GM19372 (cell line): ENCODE measurements at regions not wholly inside any gene's neighbourhood (a gene's known extent, or its start where the extent isn't known, plus 50 kb on each side); places are given as distances from the start of the nearest gene placed in this dataset.

Experiments
- ATAC-seq: cut with Tn5 transposase; IDR thresholded peaks from one replicate; pipeline ENCODE4 v1.9.1; 2021; ENCODE audit warnings: mild to moderate bottlenecking, low read depth, moderate library complexity; ENCODE audit not compliant: unreplicated experiment

DNA sequence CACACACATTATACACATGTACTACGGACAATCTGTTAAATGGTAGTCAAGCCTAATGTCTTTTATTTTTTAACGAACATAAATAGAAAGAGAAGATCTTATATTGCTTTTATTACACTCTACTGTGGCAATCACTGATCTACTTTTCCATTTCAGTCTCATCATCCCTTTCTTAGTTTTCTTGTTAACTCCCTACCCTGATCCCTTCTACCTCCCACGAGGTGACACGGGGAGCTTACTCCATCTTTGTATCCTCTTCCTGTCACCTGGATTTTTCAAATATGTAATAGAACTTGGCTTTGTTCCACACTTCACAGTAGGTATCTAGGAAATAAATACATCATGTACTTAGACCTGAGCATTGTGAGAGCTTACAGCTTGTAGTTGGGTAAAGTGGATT, 211.0 kb downstream of the PIK3R1 start:
- no peak for ATAC-seq

DNA sequence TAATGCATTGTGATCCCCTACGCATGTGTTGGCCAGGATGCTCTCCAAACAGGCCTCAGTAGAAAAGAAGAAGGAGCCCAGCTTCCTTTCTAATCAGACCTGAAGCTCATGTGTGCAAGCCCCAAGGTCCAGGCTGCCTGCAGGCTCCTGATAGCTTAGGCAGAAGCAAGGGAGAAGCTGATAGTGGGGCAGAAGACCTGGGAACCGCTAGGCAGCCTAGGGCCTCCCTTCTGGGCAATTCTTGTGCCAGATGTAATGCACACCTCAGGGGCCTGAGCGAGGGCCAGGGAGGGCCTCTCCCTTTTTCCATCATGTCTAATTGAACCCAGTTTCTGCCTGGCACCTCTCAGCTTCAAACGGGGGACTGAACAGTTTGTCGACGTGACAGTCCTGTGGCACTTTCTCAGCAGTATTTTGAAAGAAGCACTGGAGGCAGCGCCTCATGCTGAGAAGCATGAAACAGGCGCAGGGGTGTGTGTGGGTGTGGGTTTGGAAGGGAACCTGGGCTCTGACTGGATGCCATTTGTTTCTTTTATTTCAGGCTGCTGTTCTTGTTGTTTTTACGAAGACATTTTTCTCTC, 212.8 kb downstream of the PIK3R1 start:
- no peak for ATAC-seq

DNA sequence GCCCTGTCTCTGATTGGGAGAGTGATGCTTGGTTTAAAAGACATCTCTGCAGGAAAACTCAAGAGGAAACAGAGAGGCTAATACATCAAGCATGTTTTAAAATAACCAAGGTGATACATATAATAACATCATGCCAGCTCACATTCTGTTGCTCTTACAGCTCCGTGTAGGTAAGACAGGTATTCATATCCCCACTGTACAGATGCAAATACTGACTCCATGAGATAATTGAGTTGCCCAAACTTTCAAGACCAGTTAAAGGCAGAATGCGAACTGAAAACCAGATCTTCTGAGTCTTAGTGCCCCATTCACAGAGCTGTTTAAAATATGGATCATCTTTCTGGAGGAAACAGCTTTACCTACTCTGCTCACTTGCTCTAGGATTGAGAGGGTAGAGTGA, 214.0 kb downstream of the PIK3R1 start:
- no peak for ATAC-seq

DNA sequence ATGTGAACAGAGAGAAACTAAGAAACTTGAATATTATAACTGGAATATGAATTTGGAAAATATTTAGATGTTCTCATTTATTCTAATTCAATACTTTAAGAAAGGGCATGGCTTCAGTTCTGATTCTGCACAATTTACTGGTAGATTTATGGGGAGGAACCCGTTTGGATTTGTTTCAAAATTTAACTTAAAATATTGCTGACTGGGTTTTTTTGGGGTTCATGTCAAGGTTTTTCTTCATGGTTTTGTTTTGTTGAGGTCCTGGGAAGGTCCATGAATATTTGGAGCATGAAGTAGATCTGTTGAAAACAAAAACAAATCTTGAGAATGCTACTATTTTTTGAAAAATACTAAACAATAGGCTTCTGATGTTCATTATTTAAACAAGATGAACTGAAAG, 214.7 kb downstream of the PIK3R1 start:
- no peak for ATAC-seq

DNA sequence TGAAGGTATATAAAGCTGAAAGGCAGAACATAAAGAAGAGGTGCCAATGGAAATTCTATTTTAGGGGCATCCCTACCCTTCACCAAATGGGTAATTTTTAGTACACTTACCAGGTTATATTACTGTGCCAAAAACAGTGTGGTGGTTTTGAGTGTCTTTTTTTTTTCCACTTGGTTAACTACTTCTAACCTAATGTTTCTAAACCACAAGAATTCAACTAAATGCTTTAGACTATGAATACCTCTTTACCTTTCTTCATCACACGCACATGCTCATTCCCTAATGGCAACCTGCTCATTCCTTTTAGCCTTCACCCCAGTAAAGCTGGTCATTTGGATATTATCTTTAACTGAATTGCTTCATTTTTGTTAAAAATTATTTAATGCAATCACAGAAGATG, 215.6 kb downstream of the PIK3R1 start:
- ATAC-seq, result no peak

DNA sequence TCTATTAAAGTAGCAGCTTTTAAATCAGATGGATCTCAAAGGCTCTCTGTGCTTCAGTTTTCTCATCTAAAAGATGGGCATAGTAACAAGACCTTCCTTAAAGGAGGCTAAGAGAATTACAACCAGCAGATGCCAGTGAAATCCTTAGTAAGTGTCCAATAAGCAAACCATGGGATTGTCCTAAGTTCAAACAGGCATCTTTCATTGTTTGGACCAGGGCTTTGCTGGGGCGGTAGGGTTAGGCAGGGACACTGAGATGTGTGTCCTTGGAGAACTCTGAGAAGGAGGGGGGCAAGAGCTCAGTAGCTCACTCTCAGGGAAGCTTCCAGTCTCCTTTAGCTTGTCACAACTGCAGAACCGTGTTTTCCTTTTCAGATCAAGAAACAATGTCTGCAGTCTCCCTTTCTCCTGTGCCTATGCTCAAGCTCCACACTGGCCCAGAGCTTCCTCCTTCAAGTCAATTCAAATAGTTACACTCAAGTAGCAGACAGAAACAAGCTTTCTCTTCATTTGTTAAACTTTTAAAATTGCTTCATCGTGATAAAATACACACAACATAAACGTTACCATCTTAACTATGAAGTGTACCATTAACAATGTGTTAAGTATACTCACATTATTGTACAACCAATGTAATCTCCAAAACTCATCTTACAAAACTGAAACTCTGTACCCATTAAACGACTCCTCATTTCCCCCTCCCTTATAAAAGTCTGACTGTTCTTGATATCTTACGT, 216.2 kb downstream of the PIK3R1 start:
- ATAC-seq, result no peak

DNA sequence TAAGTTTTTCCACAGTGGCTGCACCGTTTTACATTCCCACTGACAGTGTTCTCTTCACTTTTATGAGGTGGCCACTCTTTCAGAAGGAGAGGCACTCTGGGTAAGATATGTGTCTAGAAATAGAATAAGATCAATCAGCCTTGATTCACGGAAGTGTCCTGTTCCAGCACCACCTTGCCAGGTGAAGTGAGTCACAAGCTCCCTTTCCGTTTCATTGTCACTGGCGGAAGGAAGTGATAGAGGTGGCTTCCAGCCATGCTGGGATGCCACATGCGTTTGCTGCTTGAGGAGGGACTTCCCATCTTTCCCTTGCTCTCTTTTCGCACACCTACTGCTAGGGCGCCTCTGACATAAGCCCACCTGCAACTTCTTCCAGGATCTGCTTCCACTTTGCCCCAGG, 217.1 kb downstream of the PIK3R1 start:
- ATAC-seq, result no peak

DNA sequence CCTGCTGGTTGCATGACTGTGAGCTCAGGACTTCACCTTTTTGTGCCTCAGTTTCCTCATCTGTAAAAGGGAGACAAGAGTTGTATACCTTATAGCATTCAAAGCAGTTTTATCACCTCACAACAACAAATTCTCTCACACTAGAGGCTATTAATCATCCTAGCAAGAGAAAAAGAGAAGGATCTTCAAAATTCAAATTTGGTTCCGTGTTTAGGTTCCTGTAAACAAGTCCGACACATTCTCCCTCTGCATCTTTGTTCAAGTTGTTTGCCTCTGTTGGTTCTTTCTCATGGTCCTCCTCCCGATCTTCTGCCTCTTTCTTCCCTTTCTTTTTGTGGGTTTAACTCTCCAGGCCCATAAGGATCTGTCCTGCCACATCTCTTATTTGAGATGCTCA, 218.0 kb downstream of the PIK3R1 start:
- no peak for ATAC-seq

DNA sequence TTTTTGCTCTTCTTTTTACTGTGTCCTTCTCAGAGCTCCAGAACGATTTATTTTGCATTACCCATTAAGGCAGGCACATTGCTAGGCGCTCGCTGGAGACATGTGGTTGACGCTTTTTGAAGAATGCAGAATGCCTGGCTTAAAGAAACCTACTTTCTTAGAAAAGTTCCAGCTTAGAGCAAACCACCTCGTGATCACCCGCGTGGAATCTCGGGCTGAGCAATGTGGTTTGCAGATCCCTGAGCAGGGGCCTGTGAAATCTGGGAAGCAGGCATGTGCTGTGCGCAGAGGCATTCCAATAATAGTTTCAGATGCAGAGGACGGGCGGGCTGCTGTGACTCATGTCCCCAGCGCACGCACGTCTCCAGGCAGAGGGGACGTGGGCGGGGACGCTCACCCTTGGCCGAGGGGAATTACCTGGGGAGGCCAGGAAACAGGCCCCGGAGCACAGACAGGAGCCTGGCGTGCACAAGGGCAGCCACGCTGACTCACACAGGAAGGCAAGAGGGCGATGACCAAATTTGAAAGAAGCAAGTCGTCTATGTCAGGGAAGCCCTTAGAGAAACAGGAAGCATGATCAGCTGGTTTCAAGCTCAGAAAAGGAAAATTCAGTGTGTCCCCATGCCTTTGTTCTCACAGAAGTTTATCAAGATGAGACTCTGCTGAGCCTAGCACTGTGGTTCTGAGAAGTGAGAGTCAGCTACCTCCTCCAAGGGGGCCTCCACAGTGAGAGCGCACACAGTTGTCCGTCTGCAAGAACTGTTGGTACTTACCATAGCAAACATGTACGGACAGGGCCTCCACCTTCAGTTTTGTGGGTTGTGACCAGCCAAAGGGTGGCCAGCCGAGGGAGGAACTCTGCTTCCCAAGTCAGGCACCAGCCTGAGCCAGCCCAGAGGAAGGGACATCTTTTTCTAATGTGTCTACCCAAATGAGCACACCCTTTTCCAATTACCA, 218.6 kb downstream of the PIK3R1 start:
- ATAC-seq, result peak; percentile 97

DNA sequence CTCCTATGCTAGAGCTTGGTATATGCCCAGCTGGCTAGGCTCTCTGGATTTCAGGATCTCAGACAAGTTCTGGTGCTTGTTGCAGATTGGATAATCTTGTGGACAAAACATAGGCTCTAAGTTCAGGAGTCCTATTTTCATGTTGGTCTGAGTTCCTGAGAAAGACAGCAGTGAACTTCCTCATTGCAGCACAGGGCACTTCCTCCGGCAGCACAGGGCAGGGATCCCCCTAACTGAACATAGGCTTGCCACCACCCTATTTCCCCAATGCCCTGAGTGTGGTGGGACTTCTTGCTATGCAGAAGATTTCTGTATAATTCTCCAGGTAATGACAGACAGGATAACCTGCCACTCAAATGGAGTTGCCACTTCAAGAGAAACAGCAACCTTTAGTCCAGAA, 220.1 kb downstream of the PIK3R1 start:
- no peak for ATAC-seq

DNA sequence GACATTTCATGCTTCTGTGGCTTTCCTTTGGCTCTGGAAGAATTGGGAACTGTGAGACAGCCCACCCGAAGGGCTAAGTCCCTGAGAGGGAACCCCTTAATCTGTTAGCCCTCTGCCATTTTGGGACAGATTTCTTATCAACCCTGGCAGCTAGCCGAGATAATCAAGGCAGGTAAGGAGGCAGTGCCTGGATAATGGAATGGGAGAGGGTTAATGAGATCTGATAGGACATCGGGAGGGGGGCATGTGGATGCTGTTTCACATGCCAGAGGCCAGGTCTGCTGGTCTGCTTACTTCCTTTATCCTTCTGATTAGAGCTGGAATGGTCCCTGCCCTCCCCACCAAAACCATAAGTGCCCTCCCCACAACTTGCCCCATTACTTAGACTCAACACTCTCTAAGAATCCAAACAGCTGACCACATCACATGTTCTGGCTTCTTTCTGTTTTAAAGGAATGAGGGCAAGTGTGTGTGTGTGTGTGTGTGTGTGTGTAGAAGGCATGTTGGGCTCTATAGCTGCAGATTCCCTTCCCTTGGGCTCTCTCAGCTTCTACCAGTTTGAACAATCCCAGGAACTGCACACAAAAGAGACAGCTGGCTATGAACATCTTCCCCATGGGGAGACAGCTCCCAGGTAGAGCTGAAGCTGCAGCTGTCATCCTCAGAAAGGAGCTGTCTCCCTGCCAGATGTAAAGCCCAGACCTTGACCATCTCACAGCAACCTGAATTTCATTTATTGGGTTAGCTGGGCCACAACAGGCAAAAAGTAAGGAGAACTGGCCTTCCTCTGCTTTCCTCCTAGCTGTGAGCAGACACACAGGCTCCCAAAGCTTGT, 221.3 kb downstream of the PIK3R1 start:
- ATAC-seq, result no peak

DNA sequence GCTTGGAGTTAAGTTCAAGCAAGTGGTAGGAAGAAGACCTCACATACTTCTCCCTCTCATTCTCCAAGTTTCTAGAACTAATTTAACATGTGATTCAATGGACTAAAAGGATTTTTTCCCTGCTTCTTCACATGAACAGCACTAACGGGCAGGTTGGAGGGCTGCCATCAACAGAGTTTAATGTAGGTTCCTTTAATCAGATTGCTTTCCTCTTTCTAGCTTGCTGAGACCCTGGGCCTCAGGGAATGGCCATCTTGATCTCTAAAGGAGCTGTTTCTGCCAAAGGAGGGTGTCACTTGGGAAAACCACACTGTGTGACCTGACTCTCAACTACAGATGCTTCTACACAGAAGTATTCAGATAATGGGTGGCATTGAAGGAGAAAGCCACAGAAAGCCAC, 223.3 kb downstream of the PIK3R1 start:
- no peak for ATAC-seq

DNA sequence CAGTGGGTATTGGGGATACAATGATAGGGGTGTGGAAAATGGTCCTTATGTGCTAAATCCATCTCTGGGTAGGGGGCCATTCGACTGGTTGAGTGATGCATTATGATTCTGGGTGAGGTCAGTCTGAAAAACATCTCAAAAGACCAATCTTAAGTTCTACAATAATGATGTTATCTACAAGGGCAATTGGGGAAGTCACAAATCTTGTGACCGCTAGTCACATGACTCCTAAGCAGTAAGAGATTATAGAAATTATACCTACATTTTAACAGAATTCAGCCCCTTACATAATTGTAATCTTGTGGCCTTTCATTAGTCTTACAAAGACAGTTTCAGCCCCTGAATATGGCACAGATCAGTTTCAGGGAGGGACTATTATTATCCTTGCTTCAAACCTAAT, 224.7 kb downstream of the PIK3R1 start:
- no peak for ATAC-seq

DNA sequence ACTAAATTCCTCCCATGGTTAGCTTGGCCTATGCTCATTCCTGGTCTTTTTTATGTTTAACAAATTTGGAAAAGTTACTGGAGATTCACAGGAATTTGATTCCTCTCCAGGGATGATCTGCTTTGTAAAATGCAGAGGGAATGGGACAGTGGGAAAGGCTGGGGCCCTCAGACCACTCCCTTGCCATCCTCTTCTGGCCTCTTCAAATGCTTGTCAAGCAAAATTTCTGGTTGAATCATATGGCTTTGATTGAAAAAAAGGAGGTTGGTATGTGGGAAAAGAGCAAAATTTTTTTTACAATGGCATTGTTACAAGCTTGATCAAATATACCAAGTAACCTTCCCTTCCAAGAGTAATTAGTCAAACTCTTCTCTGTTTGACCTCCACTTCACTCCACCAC, 225.1 kb downstream of the PIK3R1 start:
- no peak for ATAC-seq

DNA sequence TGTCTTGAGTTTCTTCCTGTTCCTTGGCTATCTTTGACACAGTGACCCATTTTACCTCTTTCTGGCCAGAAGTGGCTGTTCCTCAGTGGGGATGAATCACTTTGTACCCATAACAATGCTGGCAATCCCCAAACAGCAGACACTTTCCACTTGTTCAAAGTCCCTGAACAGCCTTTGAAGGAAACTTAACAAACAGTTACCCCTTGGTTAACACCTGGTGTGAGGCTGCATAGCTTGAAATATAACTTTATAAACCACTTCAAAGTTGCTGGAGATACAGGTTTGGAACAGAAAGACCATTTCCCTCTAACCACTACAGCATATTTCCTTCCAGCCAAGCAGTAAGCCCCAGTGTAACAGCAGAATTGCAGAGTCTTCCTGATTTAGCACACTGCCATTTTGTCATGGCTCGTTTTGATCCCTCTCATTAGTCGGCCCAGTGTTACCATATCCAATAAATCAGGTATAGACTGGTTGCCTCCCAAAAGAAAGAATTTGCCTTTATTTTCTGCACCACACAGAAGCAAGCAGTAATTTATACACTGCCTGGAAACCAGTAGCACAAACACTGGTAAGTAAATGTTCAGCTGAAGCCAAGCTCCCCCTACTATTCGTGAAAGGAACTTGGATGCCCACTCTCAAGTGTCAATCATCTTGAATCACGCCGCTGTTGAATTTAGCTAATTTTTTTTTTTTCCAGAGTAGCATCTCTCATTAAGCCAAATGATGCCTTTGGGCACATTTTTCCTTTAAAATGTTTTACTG, 225.9 kb downstream of the PIK3R1 start:
- no peak for ATAC-seq

DNA sequence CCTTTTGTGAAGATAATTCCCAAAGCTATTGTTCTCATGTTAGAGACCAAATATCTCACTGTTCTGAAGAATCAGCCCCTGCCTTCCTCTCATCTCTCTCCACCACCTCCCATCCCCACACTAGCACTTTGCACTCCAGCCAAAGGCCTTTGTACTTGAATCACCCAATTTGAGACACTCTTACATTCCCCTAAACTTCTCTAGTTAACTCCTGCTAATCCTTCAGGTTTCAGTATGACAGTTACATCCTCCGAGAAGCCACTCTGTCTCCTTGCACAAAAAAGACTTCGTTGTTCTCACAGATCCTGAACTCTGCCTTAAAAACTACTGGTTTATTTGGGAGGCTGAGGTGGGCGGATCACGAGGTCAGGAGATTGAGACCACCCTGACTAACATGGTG, 227.5 kb downstream of the PIK3R1 start:
- no peak for ATAC-seq

DNA sequence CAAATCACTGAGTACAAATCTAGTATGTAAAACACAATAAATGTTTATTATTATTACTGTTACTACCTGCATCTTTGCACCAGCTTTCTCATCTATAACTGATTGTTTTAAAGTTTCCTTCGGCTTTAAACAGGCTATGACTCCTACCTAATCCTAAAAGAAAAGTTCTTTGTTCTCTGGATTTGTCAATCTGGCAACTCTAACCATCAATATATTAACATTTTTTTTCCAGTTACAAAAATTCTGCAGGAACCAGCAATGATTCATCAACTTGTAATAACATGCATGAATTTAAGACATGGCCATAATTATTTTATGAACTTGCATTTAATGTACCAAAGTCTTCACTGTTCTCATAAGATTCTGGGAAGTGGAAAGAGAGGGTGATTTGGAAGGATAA, 228.5 kb downstream of the PIK3R1 start:
- no peak for ATAC-seq

DNA sequence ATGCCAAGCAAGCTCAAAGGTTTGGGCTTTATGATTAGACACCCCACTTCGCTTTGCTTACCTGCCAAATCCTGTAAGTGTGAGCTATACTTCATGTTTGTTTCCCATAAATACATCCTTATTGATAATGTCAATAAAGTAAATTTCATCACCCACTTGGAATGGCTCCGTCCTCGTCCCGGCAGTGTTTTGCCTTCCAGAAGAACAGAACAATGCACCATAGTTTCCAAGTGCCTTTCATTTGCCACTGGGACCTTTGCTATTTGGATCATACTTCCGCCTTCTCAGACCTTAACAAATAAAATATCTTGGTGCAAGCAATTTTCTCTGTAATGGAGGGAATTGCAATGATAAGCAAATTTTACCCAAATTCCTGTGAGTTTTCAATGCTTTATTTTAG, 229.3 kb downstream of the PIK3R1 start:
- no peak for ATAC-seq

DNA sequence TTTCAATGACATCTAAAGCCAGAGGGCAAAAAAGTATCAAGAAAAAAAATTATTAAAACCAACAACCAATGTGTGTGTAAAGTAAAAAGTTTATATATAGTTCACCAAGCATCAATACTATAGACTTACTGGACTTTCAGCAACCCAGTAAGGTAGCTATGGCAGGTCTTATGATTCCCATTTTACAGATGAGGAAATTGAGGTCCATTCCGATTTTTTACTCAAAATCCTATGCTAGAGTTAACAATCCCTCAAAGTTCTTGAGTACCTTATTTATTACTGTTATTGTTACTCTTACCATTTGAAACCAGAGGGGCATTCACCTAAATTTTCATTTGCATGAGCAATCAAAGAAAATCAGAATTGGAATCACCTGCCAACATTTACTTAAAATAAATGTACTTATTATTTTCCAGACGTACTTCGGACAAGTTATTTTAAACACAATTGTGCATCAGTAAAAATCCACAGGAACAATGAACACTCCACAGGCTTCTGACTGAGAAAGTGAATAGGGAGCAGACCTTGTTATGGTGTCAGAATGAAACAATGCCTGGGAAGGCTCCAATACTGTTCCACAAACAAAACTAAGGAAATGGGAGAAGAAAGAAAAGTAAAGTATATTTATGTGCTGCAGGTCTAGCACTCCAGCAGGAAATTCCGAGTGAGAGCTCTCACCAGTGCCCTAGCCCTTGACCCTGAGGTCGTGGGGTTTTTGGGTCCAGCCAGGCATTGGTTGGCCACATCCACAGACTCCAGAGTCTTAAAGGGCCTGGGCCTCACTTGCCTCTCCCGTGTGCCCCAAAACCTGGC, 229.9 kb downstream of the PIK3R1 start:
- no peak for ATAC-seq
